H1 (cell line): ENCODE measurements at regions not wholly inside any gene's neighbourhood (a gene's known extent, or its start where the extent isn't known, plus 50 kb on each side); places are given as distances from the start of the nearest gene placed in this dataset.

Experiments used
- CTCF ChIA-PET: fragments of 300-600 bp; sonication (Branson Sonifier 250); formaldehyde crosslinking; loops from one replicate; lab custom pipeline; 2021; ENCODE audit not compliant: partially characterized antibody; lab: Charles Lee
- POLR2A ChIA-PET: fragments of 300-600 bp; sonication (Branson Sonifier 250); formaldehyde crosslinking; loops from one replicate; lab custom pipeline; 2021; ENCODE audit warnings: inconsistent platforms; ENCODE audit not compliant: partially characterized antibody; lab: Charles Lee
- DNase-seq, 2 experiments: peaks; one replicate each; pipeline versions ENCODE4 v3.0.0 to v3.0.0-alpha.2; 2010 to 2022; ENCODE audit warnings: low spot score in 2 of 2, low read depth in 1 of 2, mixed read lengths in 1 of 2
- FAIRE-seq: peaks from 2 replicates; lab custom pipeline; 2011; peaks lifted over from hg19 to GRCh38; lab: Jason Lieb, UNC
- H2AFZ ChIP-seq: 2 replicates; pipeline ENCODE4 v1.8.1; 2012; ENCODE audit warnings: low read length, inconsistent platforms
- H2AK5ac ChIP-seq: 2 replicates; pipeline ENCODE4 v1.6.1; 2013; ENCODE audit warnings: low read depth, low read length
- H2BK120ac ChIP-seq: replicated peaks from 2 replicates; pipeline ENCODE3; 2013; ENCODE audit warnings: low read depth, low read length, inconsistent platforms
- H2BK12ac ChIP-seq: 2 replicates; pipeline ENCODE4 v1.6.1; 2013; ENCODE audit warnings: low read depth, low read length
- H2BK15ac ChIP-seq: 2 replicates; pipeline ENCODE4 v1.6.1; 2013; ENCODE audit warnings: low read length
- H2BK20ac ChIP-seq: 2 replicates; pipeline ENCODE4 v1.6.1; 2013; ENCODE audit warnings: low read length
- H2BK5ac ChIP-seq: 2 replicates; pipeline ENCODE4 v1.6.1; 2013; ENCODE audit warnings: low read depth, low read length
- H3K14ac ChIP-seq: 2 replicates; pipeline ENCODE4 v1.6.1; 2013; ENCODE audit warnings: inconsistent platforms; ENCODE audit not compliant: insufficient read length
- H3K18ac ChIP-seq: 2 replicates; pipeline ENCODE4 v1.6.1; 2013; ENCODE audit warnings: low read length; ENCODE audit errors: extremely low read depth
- H3K23ac ChIP-seq: 2 replicates; pipeline ENCODE4 v1.6.1; 2013; ENCODE audit warnings: inconsistent platforms; ENCODE audit not compliant: insufficient read length
- H3K23me2 ChIP-seq: 2 replicates; pipeline ENCODE4 v1.6.1; 2013; ENCODE audit warnings: low read depth, low read length
- H3K27ac ChIP-seq: 2 replicates; pipeline ENCODE4 v1.6.1; 2011; ENCODE audit warnings: low read depth, low read length, inconsistent platforms
- H3K27me3 ChIP-seq, 4 experiments: replicated peaks in 1 of 4; 1 replicate in 1 of 4; 2 replicates in 3 of 4; pipeline versions ENCODE4 v1.6.1 to v1.8.1; 2011 to 2013; ENCODE audit warnings: low read length in 3 of 4, mild to moderate bottlenecking in 3 of 4, inconsistent platforms in 2 of 4, mixed read lengths in 2 of 4, moderate library complexity in 1 of 4; ENCODE audit not compliant: control insufficient read depth in 3 of 4, insufficient read depth in 3 of 4; ENCODE audit errors: extremely low read depth in 1 of 4
- H3K36me3 ChIP-seq, 4 experiments: 2 replicates each; pipeline versions ENCODE4 v1.6.1 to v1.8.1; 2011 to 2013; ENCODE audit warnings: mild to moderate bottlenecking in 4 of 4, low read length in 3 of 4, moderate library complexity in 2 of 4, control low read depth in 1 of 4, inconsistent platforms in 1 of 4; ENCODE audit not compliant: insufficient read depth in 4 of 4, control insufficient read depth in 2 of 4
- H3K4ac ChIP-seq: replicated peaks from 2 replicates; pipeline ENCODE3; 2013; ENCODE audit warnings: low read length, low read depth, mixed read lengths, inconsistent platforms; ENCODE audit not compliant: insufficient read length
- H3K4me1 ChIP-seq, 4 experiments: replicated peaks in 1 of 4; 1 replicate in 1 of 4; 2 replicates in 3 of 4; pipeline versions ENCODE4 v1.6.1 to v1.8.1; 2011 to 2013; ENCODE audit warnings: low read length in 3 of 4, inconsistent platforms in 2 of 4, mixed read lengths in 1 of 4; ENCODE audit not compliant: insufficient read depth in 4 of 4, control insufficient read depth in 3 of 4
- H3K4me2 ChIP-seq, 2 experiments: 2 replicates each; pipeline versions ENCODE4 v1.6.1 to v1.8.1; 2011 to 2013; ENCODE audit warnings: low read depth in 2 of 2, low read length in 2 of 2, control low read depth in 1 of 2, inconsistent platforms in 1 of 2, mild to moderate bottlenecking in 1 of 2; ENCODE audit not compliant: insufficient read depth in 1 of 2
- H3K4me3 ChIP-seq, 4 experiments: fragments of 200-600, 300-600 bp in 1 of 4; sonication (generic), shearing (Covaris generic), sonication (Bioruptor Twin) in 1 of 4; 2 replicates each; pipeline versions ENCODE4 v1.5.1 to v1.8.1; 2011 to 2016; ENCODE audit warnings: low read length in 4 of 4, low read depth in 3 of 4, control low read depth in 2 of 4, inconsistent platforms in 2 of 4, mild to moderate bottlenecking in 2 of 4, mixed read lengths in 1 of 4, moderate library complexity in 1 of 4; ENCODE audit not compliant: insufficient read depth in 2 of 4; ENCODE audit errors: extremely low read depth in 1 of 4
- H3K56ac ChIP-seq: replicated peaks from 2 replicates; pipeline ENCODE3; 2013; ENCODE audit warnings: low read depth, mild to moderate bottlenecking, mixed read lengths, low read length, inconsistent platforms; ENCODE audit not compliant: insufficient read length
- H3K79me1 ChIP-seq: 2 replicates; pipeline ENCODE4 v1.6.1; 2013; ENCODE audit warnings: low read depth, low read length, control low read depth
- H3K79me2 ChIP-seq, 2 experiments: 2 replicates each; pipeline versions ENCODE4 v1.6.1 to v1.8.1; 2012 to 2013; ENCODE audit warnings: low read length in 2 of 2, mild to moderate bottlenecking in 2 of 2, inconsistent platforms in 1 of 2; ENCODE audit not compliant: insufficient read depth in 2 of 2, control insufficient read depth in 1 of 2
- H3K9ac ChIP-seq, 4 experiments: replicated peaks in 1 of 4; 1 replicate in 1 of 4; 2 replicates in 3 of 4; pipeline versions ENCODE4 v1.6.1 to v1.8.1; 2011 to 2013; ENCODE audit warnings: low read depth in 3 of 4, low read length in 3 of 4, control low read depth in 2 of 4, mild to moderate bottlenecking in 2 of 4, moderate library complexity in 2 of 4, inconsistent platforms in 1 of 4; ENCODE audit errors: extremely low read depth in 1 of 4
- H3K9me3 ChIP-seq, 2 experiments: 2 replicates each; pipeline versions ENCODE4 v1.6.1 to v1.8.1; 2012 to 2013; ENCODE audit warnings: mild to moderate bottlenecking in 2 of 2, moderate library complexity in 2 of 2, control low read depth in 1 of 2, inconsistent platforms in 1 of 2, low read depth in 1 of 2, low read length in 1 of 2, mixed read lengths in 1 of 2; ENCODE audit not compliant: insufficient read depth in 2 of 2
- H4K20me1 ChIP-seq, 2 experiments: replicated peaks in 1 of 2; 2 replicates each; pipeline versions ENCODE3 to v1.8.1; 2011 to 2013; ENCODE audit warnings: inconsistent platforms in 2 of 2, low read length in 2 of 2, mild to moderate bottlenecking in 1 of 2; ENCODE audit not compliant: insufficient read depth in 2 of 2, control insufficient read depth in 1 of 2
- H4K5ac ChIP-seq: 2 replicates; pipeline ENCODE4 v1.6.1; 2013; ENCODE audit warnings: low read length, low read depth, mixed read lengths, inconsistent platforms; ENCODE audit not compliant: insufficient read length
- H4K8ac ChIP-seq: 2 replicates; pipeline ENCODE4 v1.8.0; 2013; ENCODE audit warnings: mild to moderate bottlenecking, moderate library complexity, low read length, inconsistent platforms; ENCODE audit not compliant: insufficient read depth; ENCODE audit errors: extremely low read depth
- H4K91ac ChIP-seq: replicated peaks from 2 replicates; pipeline ENCODE3; 2013; ENCODE audit warnings: low read length, mixed read lengths, inconsistent platforms; ENCODE audit not compliant: insufficient read length
- BCL11A ChIP-seq, 2 experiments: IDR thresholded peaks; one replicate each; pipeline ENCODE4 v1.6.1; 2011; ENCODE audit warnings: low read depth in 2 of 2, low read length in 2 of 2, mild to moderate bottlenecking in 2 of 2
- BRCA1 ChIP-seq: IDR thresholded peaks from 2 replicates; pipeline ENCODE4 v1.6.1; 2012; ENCODE audit warnings: low read depth, low read length, improper control_type of control experiment
- CEBPB ChIP-seq: IDR thresholded peaks from 2 replicates; pipeline ENCODE4 v1.6.1; 2012; ENCODE audit warnings: low read depth, low read length
- EGR1 ChIP-seq: IDR thresholded peaks from 2 replicates; pipeline ENCODE4 v1.6.1; 2011; ENCODE audit warnings: low read depth, low read length, borderline replicate concordance
- GABPA ChIP-seq: IDR thresholded peaks from 2 replicates; pipeline ENCODE4 v1.6.1; 2011; ENCODE audit warnings: mild to moderate bottlenecking, low read length, moderate library complexity, borderline replicate concordance; ENCODE audit not compliant: insufficient read depth
- JUN ChIP-seq: IDR thresholded peaks from 2 replicates; pipeline ENCODE4 v1.6.1; 2011; ENCODE audit warnings: low read depth, mild to moderate bottlenecking, improper control_type of control experiment, low read length
- MAFK ChIP-seq: IDR thresholded peaks from 2 replicates; pipeline ENCODE4 v1.6.1; 2012; ENCODE audit warnings: low read depth, mild to moderate bottlenecking, improper control_type of control experiment, low read length
- NANOG ChIP-seq: IDR thresholded peaks from 2 replicates; pipeline ENCODE4 v1.6.1; 2011; ENCODE audit warnings: low read length, low read depth, mild to moderate bottlenecking, inconsistent platforms; ENCODE audit not compliant: insufficient read depth, poor library complexity, severe bottlenecking
- RFX5 ChIP-seq: IDR thresholded peaks from 2 replicates; pipeline ENCODE4 v1.6.1; 2011; ENCODE audit warnings: low read depth, low read length, improper control_type of control experiment, borderline replicate concordance
- SAP30 ChIP-seq: fragments of 300-600 bp; sonication (generic); IDR thresholded peaks from 2 replicates; pipeline ENCODE4 v1.7.1; 2012; ENCODE audit warnings: low read length, moderate library complexity, mild to moderate bottlenecking, inconsistent platforms; ENCODE audit not compliant: insufficient read depth, insufficient replicate concordance
- SIX5 ChIP-seq: IDR thresholded peaks from 2 replicates; pipeline ENCODE4 v1.6.1; 2011; ENCODE audit warnings: mild to moderate bottlenecking, low read depth, low read length
- SRF ChIP-seq: IDR thresholded peaks from 2 replicates; pipeline ENCODE4 v1.6.1; 2011; ENCODE audit warnings: mild to moderate bottlenecking, low read depth, low read length, moderate library complexity
- TBP ChIP-seq: IDR thresholded peaks from 2 replicates; pipeline ENCODE4 v1.6.1; 2011; ENCODE audit warnings: low read depth, low read length, improper control_type of control experiment
- YY1 ChIP-seq: IDR thresholded peaks from 2 replicates; pipeline ENCODE4 v1.6.1; 2011; ENCODE audit warnings: low read depth, mild to moderate bottlenecking, low read length
- WGBS, 2 experiments: shearing (Covaris generic) in 1 of 2; methylation state at CpG; one replicate each; pipeline versions ENCODE4 v1.1.6 to v1.1.7; 2013 to 2015; ENCODE audit warnings: low lambda C conversion rate in 2 of 2, mixed read lengths in 2 of 2, inconsistent platforms in 1 of 2, low coverage in 1 of 2, missing lambda C conversion rate in 1 of 2; ENCODE audit not compliant: insufficient replicate concordance in 2 of 2, insufficient coverage in 1 of 2, insufficient read length in 1 of 2; ENCODE audit errors: extremely low coverage in 1 of 2, missing lambda C conversion rate in 1 of 2; 5-methylcytosine and 5-hydroxymethylcytosine counted together
- TF ChIP-seq, protein P1 (sequence below): IDR thresholded peaks from 2 replicates; pipeline ENCODE4 v1.6.1; 2012; ENCODE audit warnings: low read length, inconsistent platforms

DNA sequence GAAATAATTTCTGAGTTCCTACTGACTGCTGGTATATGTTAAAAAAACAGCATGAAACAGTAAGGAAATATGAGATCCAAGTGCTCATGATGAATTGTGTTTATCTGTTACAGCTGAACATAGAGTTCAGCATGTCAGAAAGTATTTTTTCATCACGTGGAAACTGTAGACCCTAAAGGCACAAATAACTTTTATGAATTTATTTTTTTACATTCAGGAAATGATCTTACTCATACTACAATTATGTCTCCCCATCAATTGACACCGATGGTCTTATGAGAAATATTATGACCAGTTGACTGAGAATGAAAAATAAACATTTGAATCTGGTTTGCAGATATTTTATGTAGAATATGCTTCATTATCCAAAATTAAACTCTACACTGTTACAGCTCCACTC lies 283.1 kb upstream of the SPANXN4 start:
- Histone ChIP-seq H2BK15ac (no peak overlapping the region), H2AFZ (no peak overlapping the region), H2AK5ac (no peak overlapping the region), H3K79me2 (no peaks in the 10 kb centered on the region), H2BK12ac (no peak overlapping the region), H3K36me3 (no peaks in the 10 kb centered on the region), H2BK120ac (no peak overlapping the region), H4K8ac (no peak overlapping the region), H4K5ac (no peak overlapping the region), H3K9ac (no peak overlapping the region), H4K20me1 (no peaks in the 10 kb centered on the region), H3K27ac (no peak overlapping the region), H3K79me1 (no peaks in the 10 kb centered on the region), H3K14ac (no peak overlapping the region), H3K4me2 (no peak overlapping the region), H3K9me3 (no peaks in the 10 kb centered on the region), H2BK5ac (no peak overlapping the region), H3K4me3 (no peak overlapping the region), H3K23me2 (no peaks in the 10 kb centered on the region), H4K91ac (no peak overlapping the region), H3K18ac (no peak overlapping the region), H3K4me1 (no peaks in the 10 kb centered on the region), H3K56ac (no peak overlapping the region), H2BK20ac (no peak overlapping the region), H3K27me3 (no peaks in the 10 kb centered on the region), H3K23ac (no peak overlapping the region), H3K4ac (no peak overlapping the region)
- ChIA-PET CTCF (no interaction called here), POLR2A (no interaction called here)
- FAIRE-seq (no peak), DNase-seq (no peak)
- WGBS, 2 experiments: 95% methylated on average over 2 of the region's 2 CpGs; no CpG with 5 or more reads in 1 of the 2 experiments
- TF ChIP-seq BRCA1 (no peak), JUN (no peak), RFX5 (no peak), MAFK (no peak), GABPA (no peak), NANOG (no peak), SAP30 (no peak), YY1 (no peak), TBP (no peak), BCL11A (IDR thresholded peaks at IDR 0.05; ENCODE audit: low read depth in 2 of 2, low read length in 2 of 2) (no peak), SIX5 (no peak), CEBPB (no peak), EGR1 (no peak), SRF (no peak)
- TF ChIP-seq, protein P1, sequence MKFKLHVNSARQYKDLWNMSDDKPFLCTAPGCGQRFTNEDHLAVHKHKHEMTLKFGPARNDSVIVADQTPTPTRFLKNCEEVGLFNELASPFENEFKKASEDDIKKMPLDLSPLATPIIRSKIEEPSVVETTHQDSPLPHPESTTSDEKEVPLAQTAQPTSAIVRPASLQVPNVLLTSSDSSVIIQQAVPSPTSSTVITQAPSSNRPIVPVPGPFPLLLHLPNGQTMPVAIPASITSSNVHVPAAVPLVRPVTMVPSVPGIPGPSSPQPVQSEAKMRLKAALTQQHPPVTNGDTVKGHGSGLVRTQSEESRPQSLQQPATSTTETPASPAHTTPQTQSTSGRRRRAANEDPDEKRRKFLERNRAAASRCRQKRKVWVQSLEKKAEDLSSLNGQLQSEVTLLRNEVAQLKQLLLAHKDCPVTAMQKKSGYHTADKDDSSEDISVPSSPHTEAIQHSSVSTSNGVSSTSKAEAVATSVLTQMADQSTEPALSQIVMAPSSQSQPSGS: no peak
